Neural cell (in vitro differentiated cells): ENCODE measurements at regions not wholly inside any gene's neighbourhood (a gene's known extent, or its start where the extent isn't known, plus 50 kb on each side); places are given as distances from the start of the nearest gene placed in this dataset.
A peak's percentile ranks its signal among the peaks of the same experiment; 100 is the strongest.

Source experiments
- H2AFZ ChIP-seq: fragments of 200-600, 300-800 bp; sonication (generic), shearing (Covaris generic); 2 replicates; pipeline ENCODE4 v1.6.0; 2014; ENCODE audit warnings: low read depth, mild to moderate bottlenecking, antibody characterized with exemption, low read length, moderate library complexity
- H3F3A ChIP-seq: fragments of 200-600 bp; shearing (Covaris generic); 2 replicates; pipeline ENCODE4 v1.6.1; 2016; ENCODE audit warnings: mild to moderate bottlenecking, moderate library complexity, mixed read lengths, antibody characterized with exemption, low read length; ENCODE audit not compliant: insufficient read depth, poor library complexity, severe bottlenecking
- H3K27ac ChIP-seq: fragments of 200-600, 300-800 bp; sonication (generic), shearing (Covaris generic); 2 replicates; pipeline ENCODE4 v1.5.1; 2014; ENCODE audit warnings: mild to moderate bottlenecking, low read length, moderate library complexity
- H3K27me3 ChIP-seq: fragments of 300-800, 200-600 bp; sonication (generic), shearing (Covaris generic); 2 replicates; pipeline ENCODE4 v1.6.0; 2014; ENCODE audit warnings: mild to moderate bottlenecking, low read depth, low read length, moderate library complexity; ENCODE audit not compliant: insufficient read depth
- H3K36me3 ChIP-seq: fragments of 300-800, 200-600 bp; sonication (generic), shearing (Covaris generic); 2 replicates; pipeline ENCODE4 v1.5.1; 2014; ENCODE audit warnings: mild to moderate bottlenecking, antibody characterized with exemption, low read length, moderate library complexity; ENCODE audit not compliant: insufficient read depth
- H3K4me2 ChIP-seq: fragments of 300-800, 200-600 bp; sonication (generic), shearing (Covaris generic); 2 replicates; pipeline ENCODE4 v1.6.0; 2014; ENCODE audit warnings: mild to moderate bottlenecking, low read length
- H3K4me3 ChIP-seq: fragments of 300-800, 200-600 bp; sonication (generic), shearing (Covaris generic); 2 replicates; pipeline ENCODE4 v1.5.1; 2014; ENCODE audit warnings: mild to moderate bottlenecking, low read length, moderate library complexity
- H3K79me2 ChIP-seq: fragments of 200-600 bp; shearing (Covaris generic); replicated peaks from 2 replicates; pipeline ENCODE4 v1.6.0; 2014; ENCODE audit warnings: mild to moderate bottlenecking, low read length, moderate library complexity; ENCODE audit not compliant: insufficient read depth
- H3K9ac ChIP-seq: fragments of 300-800, 200-600 bp; sonication (generic), shearing (Covaris generic); 2 replicates; pipeline ENCODE4 v1.6.1; 2016; ENCODE audit warnings: mild to moderate bottlenecking, low read length, mixed read lengths
- H3K9me2 ChIP-seq: fragments of 200-600 bp; shearing (Covaris generic); 2 replicates; pipeline ENCODE4 v1.6.1; 2016; ENCODE audit warnings: mild to moderate bottlenecking, low read length, mixed read lengths; ENCODE audit not compliant: insufficient read depth
- H3K9me3 ChIP-seq: fragments of 200-600, 300-800 bp; sonication (generic), shearing (Covaris generic); 2 replicates; pipeline ENCODE4 v1.6.1; 2016; ENCODE audit warnings: mild to moderate bottlenecking, mixed run types, low read length, moderate library complexity, mixed read lengths
- H4K20me1 ChIP-seq: fragments of 200-600 bp; shearing (Covaris generic); 2 replicates; pipeline ENCODE4 v1.6.1; 2016; ENCODE audit warnings: mild to moderate bottlenecking, mixed run types; ENCODE audit not compliant: insufficient read depth
- CTCF ChIP-seq: fragments of 450-650 bp; IDR thresholded peaks from 2 replicates; pipeline ENCODE4 v1.5.1; 2014; ENCODE audit warnings: antibody characterized with exemption, mild to moderate bottlenecking, moderate library complexity; ENCODE audit not compliant: poor library complexity, severe bottlenecking
- EP300 ChIP-seq: fragments of 450-650 bp; conservative IDR thresholded peaks from 2 replicates; pipeline ENCODE4 v1.6.1; 2014; ENCODE audit warnings: antibody characterized with exemption, mild to moderate bottlenecking, moderate library complexity; ENCODE audit not compliant: poor library complexity, severe bottlenecking
- EZH2 ChIP-seq: fragments of 200-600, 300-800 bp; shearing (Covaris generic), sonication (generic); IDR thresholded peaks from 2 replicates; pipeline ENCODE4 v1.6.1; 2014; ENCODE audit warnings: antibody characterized with exemption, low read length, borderline replicate concordance, mild to moderate bottlenecking; ENCODE audit not compliant: insufficient read depth, poor library complexity, severe bottlenecking
- MXI1 ChIP-seq: fragments of 450-650 bp; conservative IDR thresholded peaks from 2 replicates; pipeline ENCODE4 v1.6.1; 2014; ENCODE audit warnings: antibody characterized with exemption, mild to moderate bottlenecking; ENCODE audit not compliant: poor library complexity, severe bottlenecking
- POLR2AphosphoS5 ChIP-seq: IDR thresholded peaks from 2 replicates; pipeline ENCODE4 v1.6.1; 2012
- RAD21 ChIP-seq: fragments of 450-650 bp; conservative IDR thresholded peaks from 2 replicates; pipeline ENCODE4 v1.6.1; 2014; ENCODE audit warnings: antibody characterized with exemption, mild to moderate bottlenecking, moderate library complexity
- REST ChIP-seq: IDR thresholded peaks from 2 replicates; pipeline ENCODE4 v1.6.1; 2012; ENCODE audit warnings: borderline replicate concordance
- SMC3 ChIP-seq: fragments of 450-650 bp; conservative IDR thresholded peaks from 2 replicates; pipeline ENCODE4 v1.6.1; 2014; ENCODE audit warnings: antibody characterized with exemption, mild to moderate bottlenecking, moderate library complexity; ENCODE audit not compliant: poor library complexity
- TAF1 ChIP-seq: IDR thresholded peaks from 2 replicates; pipeline ENCODE4 v1.6.1; 2012; ENCODE audit warnings: low read depth

DNA sequence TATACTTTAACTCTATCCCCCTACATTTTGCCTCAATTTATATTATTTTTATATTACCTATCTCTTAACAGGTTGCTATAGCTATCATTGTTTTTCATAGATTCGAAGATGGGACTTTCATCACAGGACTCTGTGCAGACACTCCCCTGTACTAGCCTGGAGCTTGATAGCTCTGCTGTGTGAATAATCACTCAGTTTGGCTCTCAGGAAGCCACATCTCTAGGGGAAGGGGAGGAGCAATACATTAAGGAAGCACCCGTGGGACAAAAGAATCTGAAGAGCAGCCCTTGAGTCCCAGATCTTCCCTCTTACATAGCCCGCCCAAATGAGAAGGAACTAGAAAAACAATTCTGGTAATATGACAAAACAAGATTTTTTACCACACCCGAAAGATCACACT, 114.3 kb upstream of the FXR1 start:
- H3K4me2 ChIP-seq, result no peak overlapping the region
- no peaks in the 10 kb centered on the region for H3K9me3 ChIP-seq
- no peaks in the 10 kb centered on the region for H3K27me3 ChIP-seq
- H4K20me1 ChIP-seq, result no peaks in the 10 kb centered on the region
- no peaks in the 10 kb centered on the region for H3K9me2 ChIP-seq
- H3K79me2 ChIP-seq, result no peaks in the 10 kb centered on the region
- H2AFZ ChIP-seq, result no peak overlapping the region
- H3K27ac ChIP-seq, result no peak overlapping the region
- TF ChIP-seq MXI1 (no peak), RAD21 (no peak), CTCF (no peak), EP300 (no peak), SMC3 (no peak), POLR2AphosphoS5 (no peak), TAF1 (no peak), EZH2 (no peak), REST (no peak)
- H3K4me3 ChIP-seq, result no peak overlapping the region
- H3K9ac ChIP-seq, result no peak overlapping the region
- H3F3A ChIP-seq, result no peaks in the 10 kb centered on the region
- no peaks in the 10 kb centered on the region for H3K36me3 ChIP-seq

GRCh38 chr3:180802837-180803236, 109.6 kb upstream of the FXR1 start:
- TF ChIP-seq RAD21 (peak; percentile 78), SMC3 (peak; percentile 71), CTCF (peak; percentile 71), EZH2 (no peak)
- H2AFZ ChIP-seq, result no peak overlapping the region
- no peaks in the 10 kb centered on the region for H3K27me3 ChIP-seq
- no peaks in the 10 kb centered on the region for H3K79me2 ChIP-seq
- H3F3A ChIP-seq, result no peaks in the 10 kb centered on the region
- no peak overlapping the region for H3K27ac ChIP-seq
- H3K4me2 ChIP-seq, result no peak overlapping the region
- no peaks in the 10 kb centered on the region for H3K9me2 ChIP-seq
- H3K4me3 ChIP-seq, result no peak overlapping the region
- H3K36me3 ChIP-seq, result no peaks in the 10 kb centered on the region
- no peak overlapping the region for H3K9ac ChIP-seq
- no peaks in the 10 kb centered on the region for H3K9me3 ChIP-seq
- no peaks in the 10 kb centered on the region for H4K20me1 ChIP-seq
